NCI-H526 treated with DMSO at 0.1 percent for 48 hours (cell line): ENCODE measurements at regions not wholly inside any gene's neighbourhood (a gene's known extent, or its start where the extent isn't known, plus 50 kb on each side); places are given as distances from the start of the nearest gene placed in this dataset.

Source experiments
- DNase-seq: peaks from one replicate; lab custom pipeline; 2025; lab: John Stamatoyannopoulos, UW

- no peak for DNase-seq
Observed at GRCh38 chr3:182255158-182255557, 538.1 kb upstream of the ATP11B start.

DNA sequence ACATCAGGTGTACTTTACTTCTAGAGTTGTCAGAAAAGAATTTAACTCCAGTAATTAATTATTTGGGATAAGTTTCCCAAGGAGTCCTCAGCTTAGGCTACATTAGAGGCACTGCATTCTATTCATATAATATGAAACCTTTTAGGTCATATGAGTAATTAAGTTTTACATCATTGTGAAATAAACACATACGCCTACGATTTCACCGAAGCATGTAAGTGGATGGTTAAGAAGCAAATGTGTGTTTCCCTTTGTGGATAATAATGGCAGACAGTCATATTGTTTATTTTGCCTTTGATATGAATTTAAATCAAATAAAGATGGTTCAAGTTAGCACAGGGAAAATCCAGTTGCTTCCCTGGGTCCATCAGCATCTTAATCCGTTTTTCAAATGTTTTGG is 535.9 kb upstream of the ATP11B start:
- DNase-seq: no peak

GRCh38 chr3:182258538-182259177 is 534.6 kb upstream of the ATP11B start:
- peak; percentile 38 for DNase-seq

GRCh38 chr3:182259579-182259978 is 533.7 kb upstream of the ATP11B start:
- no peak for DNase-seq

DNA sequence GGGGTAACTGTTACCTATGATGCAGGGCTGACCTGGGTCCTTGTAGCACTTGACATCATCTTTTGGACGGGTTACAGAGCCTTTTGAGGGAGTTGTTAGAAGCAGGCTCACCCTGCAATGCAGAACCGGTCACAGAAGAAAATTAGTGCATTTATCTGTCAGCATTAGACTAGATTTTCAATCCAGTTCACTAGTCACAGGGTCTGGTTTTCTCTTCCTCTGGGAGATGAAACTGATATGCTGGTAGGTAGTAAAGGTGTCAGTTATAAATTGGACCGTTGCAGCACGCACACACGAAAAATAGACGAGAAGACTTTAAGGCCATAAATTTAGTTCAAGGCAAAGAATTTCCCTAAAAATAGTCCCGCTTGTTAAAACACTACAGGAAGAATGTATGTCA is 532.3 kb upstream of the ATP11B start:
- no peak for DNase-seq

GRCh38 chr3:182268711-182269110 is 524.6 kb upstream of the ATP11B start:
- DNase-seq: no peak

- no peak for DNase-seq
Observed at GRCh38 chr3:182276512-182276911, 516.8 kb upstream of the ATP11B start.

- DNase-seq: peak; percentile 29
Observed at GRCh38 chr3:182284793-182285192, 508.5 kb upstream of the ATP11B start.

DNA sequence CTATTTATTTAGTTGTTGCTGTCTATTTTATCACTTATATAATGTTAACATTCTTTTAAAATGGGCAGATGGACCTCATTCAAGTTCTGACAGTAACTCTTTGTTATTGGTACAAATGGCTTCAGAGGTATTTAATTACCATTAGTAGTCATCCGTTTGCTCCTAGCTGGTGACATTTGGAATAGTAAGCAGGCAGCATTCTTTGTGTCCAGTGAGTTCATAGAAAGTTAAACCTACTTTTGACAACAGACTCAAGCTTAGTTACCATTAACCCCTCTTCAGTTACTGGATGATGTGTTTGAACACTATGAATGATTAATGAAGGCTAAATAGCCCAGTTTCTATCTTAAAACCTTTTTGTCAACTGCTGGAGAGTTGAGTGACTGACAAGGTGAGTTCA is 500.7 kb upstream of the ATP11B start:
- no peak for DNase-seq

DNA sequence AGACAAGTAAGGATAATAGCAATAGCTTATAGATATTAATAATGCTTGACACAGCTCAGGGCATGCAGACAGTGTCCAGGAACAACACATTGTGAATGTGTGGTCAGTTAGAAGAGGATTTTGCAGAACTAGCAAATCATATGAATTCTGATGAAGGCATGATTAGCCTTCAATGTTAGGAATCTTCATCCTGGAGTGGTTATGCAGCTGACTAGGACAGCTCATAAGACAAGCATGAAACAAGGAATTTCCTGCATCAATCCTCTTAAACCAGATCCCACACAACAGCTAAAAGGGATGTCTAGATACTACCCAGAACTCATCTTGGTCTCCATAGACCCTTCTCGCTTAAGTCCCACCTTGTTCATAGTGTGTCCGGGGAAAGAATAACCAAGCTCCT is 499.0 kb upstream of the ATP11B start:
- no peak for DNase-seq

DNA sequence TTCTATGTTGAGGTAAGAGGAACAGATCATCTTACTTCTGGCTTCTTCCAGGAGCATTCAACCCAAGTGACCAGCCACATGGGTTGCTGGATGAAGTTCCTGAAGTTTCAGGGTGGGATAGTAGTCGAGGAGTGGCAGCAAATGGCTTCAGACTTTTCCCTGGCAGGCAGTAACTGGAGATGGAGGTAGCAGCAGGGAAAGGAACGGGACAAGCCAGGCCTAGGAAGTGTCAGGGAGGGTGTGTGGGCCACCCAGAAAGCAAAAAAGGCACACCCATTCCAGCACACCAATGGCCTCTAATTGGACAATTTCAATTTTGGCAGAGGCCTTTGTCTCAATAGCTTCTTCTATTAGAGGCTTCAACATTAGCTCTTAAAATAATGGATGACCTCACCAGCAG is 498.6 kb upstream of the ATP11B start:
- DNase-seq: no peak

GRCh38 chr3:182300266-182300665 is 493.0 kb upstream of the ATP11B start:
- DNase-seq: no peak

DNA sequence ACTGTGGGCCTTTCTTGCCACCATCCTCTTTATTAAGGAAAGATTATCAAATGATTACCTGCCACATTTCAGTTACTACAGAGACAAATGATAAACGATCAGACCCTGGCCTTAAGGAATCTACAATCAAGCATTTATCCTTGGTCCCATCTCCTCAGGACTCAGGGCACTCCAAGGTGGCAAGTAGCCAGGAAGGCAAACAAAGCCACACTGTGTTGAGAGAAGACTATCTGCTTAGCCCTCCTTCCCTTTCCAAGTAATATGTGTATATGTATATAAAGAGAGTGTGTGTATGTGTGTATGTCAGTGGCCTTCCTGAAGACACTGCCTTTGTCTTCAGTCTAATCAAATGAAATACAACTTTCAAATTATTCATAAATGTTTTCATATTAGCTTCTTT is 490.1 kb upstream of the ATP11B start:
- DNase-seq: no peak

DNA sequence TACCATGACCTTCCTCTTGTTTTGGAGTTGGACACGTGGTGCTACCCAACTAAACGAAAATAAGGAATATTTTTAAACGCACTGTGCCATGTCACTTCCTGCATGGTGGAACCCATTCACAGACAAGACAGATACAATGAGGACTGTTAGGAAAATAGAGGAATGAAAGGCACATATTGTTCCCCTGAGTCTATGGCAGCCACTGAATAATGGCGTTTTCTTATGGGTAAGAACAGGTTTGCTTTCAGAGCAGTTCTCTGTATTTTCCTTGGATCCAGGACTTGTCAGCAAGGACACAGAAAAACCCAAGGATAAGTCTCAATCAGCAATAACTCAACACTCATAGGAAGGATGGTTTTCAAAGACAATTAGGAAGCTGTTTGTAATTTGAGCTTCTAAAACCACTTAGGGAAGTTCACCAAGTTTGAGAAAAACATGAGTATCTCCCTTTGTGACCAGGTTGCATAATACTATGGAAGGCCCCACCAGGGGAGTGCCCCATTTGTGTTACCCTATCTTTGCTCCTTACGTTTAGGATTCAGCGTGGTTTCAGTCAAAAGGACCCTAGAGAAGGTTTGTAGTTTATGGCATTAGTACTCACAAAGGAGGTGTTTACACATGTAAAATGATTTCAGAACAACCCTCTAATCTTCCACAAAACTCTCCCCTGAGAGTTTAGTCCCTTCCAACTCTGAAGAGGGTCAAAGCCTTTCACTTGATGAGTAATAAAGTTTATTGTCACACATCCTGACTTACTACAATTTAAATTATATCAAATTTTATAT is 487.2 kb upstream of the ATP11B start:
- no peak for DNase-seq

DNA sequence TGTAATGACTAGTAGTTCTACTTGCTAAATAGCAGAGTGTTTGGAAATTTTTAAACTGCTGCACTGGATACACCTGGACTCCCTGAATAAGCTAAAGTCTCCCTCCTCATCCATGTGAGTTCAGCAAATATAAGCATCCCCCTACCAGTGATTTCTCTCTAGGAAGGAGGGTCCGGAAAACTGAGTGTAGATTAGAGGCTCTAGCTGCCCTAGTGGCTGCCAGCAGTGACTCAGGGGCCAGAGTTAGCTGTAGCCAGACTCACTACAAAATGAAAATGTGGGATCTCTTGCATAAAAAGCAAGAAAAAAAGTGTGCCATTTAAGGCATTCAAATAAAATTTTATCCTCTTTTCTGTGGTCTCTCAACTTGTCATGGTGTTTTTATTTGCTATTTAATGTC is 485.0 kb upstream of the ATP11B start:
- peak; percentile 45 for DNase-seq

DNA sequence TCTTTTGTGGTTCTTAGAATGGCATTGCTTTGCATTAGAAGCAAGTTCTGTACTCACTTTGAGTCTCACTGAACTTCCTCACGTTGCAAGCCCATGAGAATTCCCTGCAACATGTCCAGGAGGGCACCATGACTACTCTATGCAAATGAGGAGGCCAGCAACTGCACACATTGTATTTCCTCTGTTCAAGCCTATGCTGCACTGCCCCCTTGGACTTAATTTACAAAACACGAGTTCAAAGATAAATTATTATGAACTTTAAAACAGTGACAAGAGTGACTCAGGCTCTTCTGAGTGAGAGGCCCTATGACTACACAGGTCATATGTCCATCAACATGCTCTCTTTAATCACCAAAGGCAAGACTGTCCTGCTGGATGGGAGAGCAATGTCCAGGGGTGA is 484.2 kb upstream of the ATP11B start:
- peak; percentile 41 for DNase-seq

GRCh38 chr3:182315313-182315712 is 478.0 kb upstream of the ATP11B start:
- DNase-seq: no peak

DNA sequence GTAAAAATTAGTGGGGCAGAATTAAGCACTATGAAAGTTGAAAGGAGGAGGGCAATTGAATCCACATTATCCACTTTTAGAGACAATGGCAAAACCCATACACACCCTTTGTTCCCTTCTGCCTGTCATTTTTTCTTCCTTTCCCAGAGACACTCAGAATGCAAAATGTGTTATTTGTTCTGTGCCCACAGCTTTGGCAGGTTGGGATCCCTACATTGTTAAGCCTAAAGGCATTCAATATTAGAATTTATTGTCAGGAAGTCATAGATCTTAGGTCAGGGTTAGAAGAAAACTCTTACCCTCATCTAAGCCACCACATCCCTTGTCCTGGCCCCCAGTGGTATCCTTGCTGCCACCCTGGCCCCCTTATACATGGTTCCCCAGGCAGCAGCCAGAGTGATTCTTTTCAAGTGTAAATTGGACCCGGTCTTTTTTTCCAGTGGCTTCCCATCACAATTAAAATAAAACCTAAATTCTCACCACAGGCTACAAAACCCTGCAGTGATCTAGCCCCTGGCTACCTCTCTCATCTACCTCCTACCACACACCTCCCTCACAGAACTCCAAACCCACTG is 470.1 kb upstream of the ATP11B start:
- DNase-seq: no peak

DNA sequence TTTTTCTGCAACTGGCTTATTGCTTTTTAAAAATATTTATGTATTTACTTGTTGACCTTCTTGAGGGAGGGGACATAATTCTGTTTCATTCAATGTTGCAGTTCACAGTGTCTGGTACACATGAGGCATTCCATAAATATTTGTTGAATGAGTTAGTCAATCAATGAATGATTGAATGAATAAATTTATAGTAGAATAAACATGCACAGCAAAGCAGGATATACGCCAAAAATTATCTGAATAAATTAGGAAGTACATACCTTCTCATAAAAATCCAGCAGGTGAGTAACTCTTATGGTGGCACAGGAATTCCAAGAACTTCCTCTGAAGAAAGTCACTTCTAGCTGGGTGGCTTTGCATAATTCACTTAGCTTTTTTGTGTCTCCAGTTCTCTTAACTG is 469.4 kb upstream of the ATP11B start:
- DNase-seq: no peak

GRCh38 chr3:182325213-182325950 is 467.9 kb upstream of the ATP11B start:
- DNase-seq: no peak

DNA sequence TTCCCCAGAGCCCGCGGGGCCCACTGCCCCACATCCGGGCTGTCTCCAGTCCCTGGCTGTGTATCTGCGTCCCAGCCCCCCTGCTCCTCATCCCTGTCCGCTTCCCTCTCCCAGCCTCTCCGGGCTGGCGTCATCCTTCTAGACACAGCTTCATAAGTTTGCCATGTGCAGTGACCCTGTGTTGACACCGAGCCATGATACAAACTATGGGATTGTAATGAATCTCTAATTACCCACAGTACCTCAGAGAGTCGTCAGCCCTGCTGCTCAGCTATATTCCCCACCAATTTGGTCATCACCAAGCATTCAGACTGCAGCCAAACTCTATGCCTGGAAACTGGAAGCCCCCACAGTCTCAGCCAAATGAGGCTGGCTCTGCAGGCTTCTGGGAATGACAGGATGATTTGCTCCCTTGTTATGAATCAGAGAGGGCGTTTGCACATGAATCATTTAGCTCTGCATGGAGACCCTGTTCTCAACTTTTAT is 466.1 kb upstream of the ATP11B start:
- no peak for DNase-seq

- DNase-seq: no peak
Observed at GRCh38 chr3:182330646-182331045, 462.7 kb upstream of the ATP11B start.

GRCh38 chr3:182331341-182331740 is 462.0 kb upstream of the ATP11B start:
- no peak for DNase-seq
